SK-N-MC (cell line): ENCODE measurements at regions not wholly inside any gene's neighbourhood (a gene's known extent, or its start where the extent isn't known, plus 50 kb on each side); places are given as distances from the start of the nearest gene placed in this dataset.

Source experiments
- EZH2 ChIP-seq: fragments of 200-600 bp; sonication (generic); IDR thresholded peaks from one replicate; pipeline ENCODE4 v1.6.1; 2017; ENCODE audit warnings: antibody characterized with exemption
- POLR2AphosphoS5 ChIP-seq: IDR thresholded peaks from 2 replicates; pipeline ENCODE4 v1.6.1; 2012; ENCODE audit warnings: mild to moderate bottlenecking, low read depth, low read length, borderline replicate concordance

- TF ChIP-seq EZH2 (no peak), POLR2AphosphoS5 (no peak)
Measured at GRCh38 chr1:88237058-88237457, 447.0 kb upstream of the PKN2 start.
